ENCODE measurements at regions not wholly inside any gene's neighbourhood (a gene's known extent, or its start where the extent isn't known, plus 50 kb on each side); places are given as distances from the start of the nearest gene placed in this dataset.
"Not testable (repeated sequence)": the region's sequence is repeated elsewhere in the genome, so short reads cannot be mapped to it uniquely, and the experiment has no call there.

- DNase-seq: not testable (repeated sequence)
Observed at GRCh38 chr16:26990384-26991120, 76.2 kb upstream of the C16orf82 start.

DNA sequence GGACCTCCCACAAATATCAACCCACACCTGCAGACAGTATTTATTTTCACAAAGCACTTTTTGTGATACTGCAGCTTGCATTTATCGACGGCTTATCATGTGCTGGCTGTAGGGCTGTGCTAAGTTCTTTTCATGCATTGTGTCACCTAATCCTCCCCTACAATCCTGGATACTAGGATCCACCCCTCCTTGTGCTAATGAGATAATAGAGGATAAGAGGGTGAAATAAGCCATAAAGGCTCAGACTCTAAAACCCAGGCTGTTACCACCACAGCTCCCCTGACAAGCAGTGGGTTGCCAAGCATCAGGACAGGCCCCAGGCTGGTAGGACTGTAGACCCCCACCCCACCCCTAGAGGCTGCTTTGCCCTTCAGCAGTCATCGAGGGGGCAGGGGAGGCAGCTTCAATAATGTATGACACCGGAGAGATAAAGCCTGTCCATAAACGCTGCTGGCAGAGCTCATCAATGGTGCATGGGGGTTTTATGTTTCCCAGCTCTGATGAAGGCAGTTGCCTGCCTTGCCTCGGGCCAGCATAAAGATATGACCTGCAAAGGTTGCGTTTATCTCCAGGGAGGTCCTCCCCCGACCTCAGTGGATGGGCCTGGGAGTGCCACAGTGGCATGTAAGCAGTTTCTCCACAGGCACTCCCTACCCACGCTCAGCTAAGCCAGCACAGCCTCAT is 73.9 kb upstream of the C16orf82 start:
- no peak for DNase-seq

DNA sequence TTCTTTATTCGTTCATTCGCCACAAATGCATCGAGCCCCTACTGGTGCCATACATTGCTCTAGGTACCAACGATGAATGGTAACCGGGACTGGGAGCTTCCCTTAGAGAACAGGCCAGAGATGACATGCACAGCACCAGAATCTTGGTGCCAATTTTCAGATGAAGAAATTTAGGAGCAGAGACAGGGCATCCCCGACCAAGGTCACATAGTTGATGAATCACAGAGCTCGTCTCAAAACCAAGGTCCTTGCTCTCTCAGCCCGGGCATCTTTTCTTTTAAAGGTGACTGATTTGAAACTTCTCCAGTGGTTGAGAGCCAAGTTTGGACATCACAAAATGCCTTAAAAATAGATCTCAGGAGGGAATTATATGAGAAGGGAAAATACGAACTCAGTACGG is 73.2 kb upstream of the C16orf82 start:
- DNase-seq: no peak

- DNase-seq: no peak
Observed at GRCh38 chr16:26993963-26994362, 72.8 kb upstream of the C16orf82 start.

DNA sequence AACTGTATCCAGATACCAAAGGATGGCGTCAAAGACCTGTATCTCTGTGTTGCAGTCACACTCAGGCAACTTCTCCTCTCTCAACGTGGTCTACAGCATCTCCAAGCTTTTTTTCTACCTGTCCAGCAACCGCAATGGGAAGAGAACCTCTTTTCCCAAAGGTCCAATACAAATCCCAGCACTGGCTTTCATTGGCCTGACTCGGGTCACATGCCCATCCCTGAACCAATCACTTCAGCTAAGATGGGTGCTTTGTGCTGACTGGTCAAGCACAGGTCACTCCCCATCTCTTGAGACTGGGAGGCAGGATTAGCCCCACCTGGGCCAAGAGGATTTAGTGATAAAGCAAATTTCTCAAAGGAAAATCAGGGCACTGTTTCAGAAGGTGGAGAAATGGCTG is 71.2 kb upstream of the C16orf82 start:
- no peak for DNase-seq

DNA sequence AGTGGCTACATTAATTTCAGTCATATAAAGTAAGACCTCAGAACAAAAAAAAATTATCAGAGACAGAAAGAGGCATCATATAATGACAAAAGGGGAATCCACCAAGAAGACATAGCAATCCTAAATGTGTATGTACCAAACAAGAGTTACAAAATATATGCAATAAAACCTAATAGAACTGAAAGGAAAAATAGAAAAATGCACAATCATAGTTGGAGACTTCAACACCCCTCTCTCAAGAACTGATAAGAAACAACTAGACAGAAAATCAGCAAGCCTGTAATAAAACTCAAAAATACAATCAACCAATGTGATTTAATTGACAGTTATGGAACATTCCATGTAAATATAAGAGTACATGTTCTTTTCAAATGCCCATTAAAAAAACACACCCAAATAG is 61.3 kb upstream of the C16orf82 start:
- no peak for DNase-seq
